H9 (cell line): ENCODE measurements at regions not wholly inside any gene's neighbourhood (a gene's known extent, or its start where the extent isn't known, plus 50 kb on each side); places are given as distances from the start of the nearest gene placed in this dataset.

Source experiments
- DNase-seq: peaks from one replicate; pipeline ENCODE4 v3.0.0-alpha.2; 2017
- H2AFZ ChIP-seq: one replicate; pipeline ENCODE4 v1.6.1; 2013; ENCODE audit warnings: mild to moderate bottlenecking, low read length, control low read depth, moderate library complexity
- H2AK5ac ChIP-seq: 2 replicates; pipeline ENCODE4 v1.6.1; 2013; ENCODE audit warnings: low read length, control low read depth, mixed read lengths; ENCODE audit not compliant: insufficient read length
- H2BK120ac ChIP-seq: one replicate; pipeline ENCODE4 v1.6.1; 2013; ENCODE audit warnings: low read depth, mild to moderate bottlenecking, low read length, control low read depth, inconsistent platforms; ENCODE audit not compliant: poor library complexity, severe bottlenecking
- H2BK12ac ChIP-seq: 2 replicates; pipeline ENCODE4 v1.6.1; 2013; ENCODE audit warnings: low read length, control low read depth, mixed read lengths, low read depth; ENCODE audit not compliant: insufficient read length
- H2BK15ac ChIP-seq: 2 replicates; pipeline ENCODE4 v1.6.1; 2013; ENCODE audit warnings: low read depth, low read length, control low read depth
- H2BK20ac ChIP-seq: one replicate; pipeline ENCODE4 v1.6.1; 2013; ENCODE audit warnings: low read depth, mild to moderate bottlenecking, low read length, control low read depth, inconsistent platforms; ENCODE audit not compliant: poor library complexity, severe bottlenecking
- H2BK5ac ChIP-seq: 2 replicates; pipeline ENCODE4 v1.6.1; 2013; ENCODE audit warnings: low read length, control low read depth, mixed read lengths; ENCODE audit not compliant: insufficient read length
- H3K14ac ChIP-seq: 2 replicates; pipeline ENCODE4 v1.6.1; 2013; ENCODE audit warnings: low read length, control low read depth; ENCODE audit not compliant: insufficient read depth
- H3K18ac ChIP-seq: 2 replicates; pipeline ENCODE4 v1.6.1; 2013; ENCODE audit warnings: low read depth, mild to moderate bottlenecking, mixed read lengths, low read length, control low read depth; ENCODE audit not compliant: insufficient read length
- H3K23ac ChIP-seq: 2 replicates; pipeline ENCODE4 v1.6.1; 2013; ENCODE audit warnings: low read length, control low read depth, mixed read lengths, low read depth; ENCODE audit not compliant: insufficient read length
- H3K23me2 ChIP-seq: 2 replicates; pipeline ENCODE4 v1.6.1; 2013; ENCODE audit warnings: low read depth, mild to moderate bottlenecking, mixed read lengths, low read length, control low read depth; ENCODE audit not compliant: insufficient read length, poor library complexity, severe bottlenecking
- H3K27ac ChIP-seq: 2 replicates; pipeline ENCODE4 v1.5.1; 2013; ENCODE audit warnings: low read length, control low read depth, mixed read lengths, low read depth; ENCODE audit not compliant: insufficient read length
- H3K27me3 ChIP-seq: 2 replicates; pipeline ENCODE4 v1.6.1; 2013; ENCODE audit warnings: low read length, control low read depth, inconsistent platforms; ENCODE audit not compliant: insufficient read depth
- H3K4ac ChIP-seq: 2 replicates; pipeline ENCODE4 v1.6.1; 2013; ENCODE audit warnings: low read depth, mild to moderate bottlenecking, control low read depth, inconsistent platforms, low read length, moderate library complexity
- H3K4me1 ChIP-seq: 2 replicates; pipeline ENCODE4 v1.6.1; 2013; ENCODE audit warnings: low read length, control low read depth, inconsistent platforms; ENCODE audit not compliant: insufficient read depth
- H3K4me2 ChIP-seq: 2 replicates; pipeline ENCODE4 v1.6.1; 2013; ENCODE audit warnings: low read length, control low read depth, mixed read lengths; ENCODE audit not compliant: insufficient read length, insufficient read depth
- H3K56ac ChIP-seq: 2 replicates; pipeline ENCODE4 v1.6.1; 2013; ENCODE audit warnings: low read depth, mild to moderate bottlenecking, mixed read lengths, low read length, control low read depth; ENCODE audit not compliant: insufficient read length
- H3K79me1 ChIP-seq: 2 replicates; pipeline ENCODE4 v1.6.1; 2013; ENCODE audit warnings: low read depth, mild to moderate bottlenecking, moderate library complexity, low read length, control low read depth, inconsistent platforms; ENCODE audit not compliant: insufficient read depth, poor library complexity, severe bottlenecking
- H3K79me2 ChIP-seq: 2 replicates; pipeline ENCODE4 v1.6.1; 2013; ENCODE audit warnings: low read length, control low read depth, inconsistent platforms; ENCODE audit not compliant: insufficient read depth
- H3K9ac ChIP-seq: 2 replicates; pipeline ENCODE4 v1.6.1; 2013; ENCODE audit warnings: low read length, control low read depth, mixed read lengths; ENCODE audit not compliant: insufficient read length; ENCODE audit errors: extremely low read depth
- H3K9me3 ChIP-seq: one replicate; pipeline ENCODE4 v1.6.1; 2013; ENCODE audit warnings: low read depth, low read length, inconsistent platforms; ENCODE audit not compliant: control insufficient read depth
- H3T11ph ChIP-seq: one replicate; pipeline ENCODE4 v1.6.1; 2013; ENCODE audit warnings: mild to moderate bottlenecking, low read length, control low read depth, inconsistent platforms
- H4K20me1 ChIP-seq: one replicate; pipeline ENCODE4 v1.6.1; 2013; ENCODE audit not compliant: control insufficient read depth, insufficient read length, insufficient read depth
- H4K5ac ChIP-seq: 2 replicates; pipeline ENCODE4 v1.6.1; 2013; ENCODE audit warnings: low read depth, mild to moderate bottlenecking, mixed read lengths, low read length, control low read depth; ENCODE audit not compliant: insufficient read length
- H4K8ac ChIP-seq: replicated peaks from 2 replicates; pipeline ENCODE4 v1.6.1; 2013; ENCODE audit warnings: low read length, control low read depth, mixed read lengths, low read depth; ENCODE audit not compliant: insufficient read length
- H4K91ac ChIP-seq: 2 replicates; pipeline ENCODE4 v1.6.1; 2013; ENCODE audit warnings: low read depth, mild to moderate bottlenecking, moderate library complexity, mixed read lengths, low read length, control low read depth; ENCODE audit not compliant: insufficient read length
- H3K27ac Mint-ChIP-seq, 3 experiments: 2 replicates in 2 of 3; 3 replicates in 1 of 3; pipeline ENCODE4 v1.8.0; 2020 to 2021; ENCODE audit warnings: mixed read lengths in 3 of 3, mild to moderate bottlenecking in 1 of 3, moderate library complexity in 1 of 3
- H3K27me3 Mint-ChIP-seq: 2 replicates; pipeline ENCODE4 v1.8.0; 2021; ENCODE audit warnings: low read depth, mild to moderate bottlenecking, moderate library complexity, mixed read lengths
- H3K36me3 Mint-ChIP-seq, 3 experiments: 2 replicates in 2 of 3; 3 replicates in 1 of 3; pipeline ENCODE4 v1.8.0; 2020 to 2021; ENCODE audit warnings: low read depth in 3 of 3, mixed read lengths in 3 of 3; ENCODE audit not compliant: insufficient read depth in 1 of 3
- H3K4me1 Mint-ChIP-seq, 2 experiments: 2 replicates each; pipeline ENCODE4 v1.8.0; 2020; ENCODE audit warnings: mixed read lengths in 2 of 2
- H3K4me3 Mint-ChIP-seq, 2 experiments: 2 replicates in 1 of 2; 3 replicates in 1 of 2; pipeline ENCODE4 v1.8.0; 2020 to 2021; ENCODE audit warnings: mild to moderate bottlenecking in 2 of 2, mixed read lengths in 2 of 2, moderate library complexity in 1 of 2
- H3K9me3 Mint-ChIP-seq, 2 experiments: 2 replicates in 1 of 2; 3 replicates in 1 of 2; pipeline ENCODE4 v1.8.0; 2020; ENCODE audit warnings: mild to moderate bottlenecking in 2 of 2, mixed read lengths in 2 of 2, moderate library complexity in 1 of 2
- CTCF ChIP-seq: fragments of 200-600 bp; sonication (generic); conservative IDR thresholded peaks from 3 replicates; pipeline ENCODE4 v1.8.0; 2021; ENCODE audit warnings: antibody characterized with exemption, mild to moderate bottlenecking
- WGBS: extraction: QIAGEN DNeasy Blood & Tissue Kit; methylation state at CpG from one replicate; pipeline ENCODE4 v1.1.7; 2013; ENCODE audit warnings: missing lambda C conversion rate, low lambda C conversion rate, mixed read lengths; ENCODE audit not compliant: insufficient read length; ENCODE audit errors: extremely low coverage; 5-methylcytosine and 5-hydroxymethylcytosine counted together

GRCh38 chr5:37955748-37956147, 115.9 kb upstream of the GDNF start:
- Histone ChIP-seq H3K18ac (no peak overlapping the region), H2AFZ (no peak overlapping the region), H3K4me1 (no peaks in the 10 kb centered on the region), H3T11ph (no peak overlapping the region), H2BK12ac (no peak overlapping the region), H4K8ac (no peak overlapping the region), H2BK15ac (no peak overlapping the region), H3K23me2 (no peaks in the 10 kb centered on the region), H2BK5ac (no peak overlapping the region), H4K20me1 (no peaks in the 10 kb centered on the region), H3K9me3 (no peaks in the 10 kb centered on the region), H3K9ac (no peak overlapping the region), H3K4ac (no peak overlapping the region), H2AK5ac (no peak overlapping the region), H3K4me2 (no peak overlapping the region), H3K27ac (no peak overlapping the region), H4K5ac (no peak overlapping the region), H3K79me2 (no peaks in the 10 kb centered on the region), H3K23ac (no peak overlapping the region), H2BK20ac (no peak overlapping the region), H3K79me1 (no peaks in the 10 kb centered on the region), H3K27me3 (no peaks in the 10 kb centered on the region), H2BK120ac (no peak overlapping the region), H4K91ac (no peak overlapping the region), H3K14ac (no peak overlapping the region), H3K56ac (no peak overlapping the region)
- WGBS = no CpG with 5 or more reads among the region's 4 CpGs
- peaks cover 6 to 18% (median 11%) of the 10 kb centered on the region in 3 experiments for H3K36me3 Mint-ChIP-seq
- H3K4me1 Mint-ChIP-seq = no peaks in the 10 kb centered on the region
- DNase-seq = no peak
- no peak for TF ChIP-seq CTCF
- H3K27me3 Mint-ChIP-seq = no peaks in the 10 kb centered on the region
- H3K27ac Mint-ChIP-seq = no peak overlapping the region
- H3K4me3 Mint-ChIP-seq = no peak overlapping the region
- H3K9me3 Mint-ChIP-seq = peaks cover 25 to 26% of the 10 kb centered on the region in 2 experiments
